Transverse colon (tissue), 4 donors: ENCODE measurements at regions not wholly inside any gene's neighbourhood (a gene's known extent, or its start where the extent isn't known, plus 50 kb on each side); places are given as distances from the start of the nearest gene placed in this dataset.

Experiments
- DNase-seq: peaks from one replicate; pipeline ENCODE4 v3.0.0-alpha.2; 2019
- H3K27ac ChIP-seq, 4 donors: fragments of 200-600 bp; sonication (generic); 2 replicates each; pipeline ENCODE4 v1.5.1; 2016 to 2018; ENCODE audit warnings: inconsistent platforms in 4 of 4
- H3K27me3 ChIP-seq: fragments of 200-600 bp; sonication (generic); 2 replicates; pipeline ENCODE4 v1.5.1; 2017; ENCODE audit warnings: inconsistent platforms
- H3K36me3 ChIP-seq, 4 donors: fragments of 200-600 bp; sonication (generic); 2 replicates each; pipeline ENCODE4 v1.5.1; 2017 to 2019; ENCODE audit warnings: inconsistent platforms in 4 of 4
- H3K4me1 ChIP-seq, 4 donors: fragments of 200-600 bp; sonication (generic); 2 replicates each; pipeline ENCODE4 v1.5.1; 2017 to 2020; ENCODE audit warnings: inconsistent platforms in 4 of 4
- H3K4me3 ChIP-seq, 4 donors: fragments of 200-600 bp; sonication (generic); 1 replicate in 1 of 4; 2 replicates in 3 of 4; pipeline versions ENCODE4 v1.5.1 to v1.6.1; 2017 to 2019; ENCODE audit warnings: inconsistent platforms in 4 of 4
- H3K9me3 ChIP-seq, 2 donors: fragments of 200-600 bp; sonication (generic); 2 replicates each; pipeline ENCODE4 v1.5.1; 2017 to 2019; ENCODE audit warnings: inconsistent platforms in 2 of 2
- CTCF ChIP-seq, 5 experiments: fragments of 200-600 bp in 3 of 5; fragments of 450-650 bp in 2 of 5; sonication (generic) in 3 of 5; IDR thresholded peaks; 1 replicate in 2 of 5; 2 replicates in 3 of 5; pipeline ENCODE4 v1.5.1; 2016 to 2017; ENCODE audit warnings: antibody characterized with exemption in 5 of 5, inconsistent platforms in 3 of 5, mild to moderate bottlenecking in 2 of 5, moderate library complexity in 1 of 5
- EP300 ChIP-seq: sonication (generic); formaldehyde crosslinking; IDR thresholded peaks from one replicate; pipeline ENCODE4 v1.6.1; 2017; ENCODE audit warnings: antibody characterized with exemption, low read depth
- POLR2A ChIP-seq: fragments of 450-650 bp; IDR thresholded peaks from one replicate; pipeline ENCODE4 v1.6.1; 2016; ENCODE audit warnings: antibody characterized with exemption, mild to moderate bottlenecking, moderate library complexity
- POLR2AphosphoS5 ChIP-seq, 3 donors: sonication (generic); formaldehyde crosslinking; IDR thresholded peaks; one replicate each; pipeline ENCODE4 v1.6.1; 2016; ENCODE audit warnings: antibody characterized with exemption in 3 of 3
- WGBS, 2 donors: methylation state at CpG; one replicate each; pipeline ENCODE4 v1.1.5; 2018; ENCODE audit warnings: low coverage in 1 of 2; 5-methylcytosine and 5-hydroxymethylcytosine counted together
- in situ Hi-C, 4 donors: fragments of 200-750 bp; cut with MboI; loops; one replicate each; pipeline versions ENCODE4 v1.15.0 to v1.15.1; 2017; ENCODE audit warnings: low sequenced_read_pairs in 3 of 4, low pct_ligation_motif_present in 1 of 4, low pct_unique_long_range_greater_than_20kb in 1 of 4
- intact Hi-C: fragments of 100-400 bp; cut with DNase I; formaldehyde crosslinking; loops from one replicate; pipeline ENCODE4 v1.15.1; 2023; ENCODE audit warnings: low total_unique reads

- no peaks in the 10 kb centered on the region for H3K27me3 ChIP-seq
- no peaks in the 10 kb centered on the region for H3K4me1 ChIP-seq
- no peaks in the 10 kb centered on the region for H3K36me3 ChIP-seq
- intact Hi-C loops (no loop called here), in situ Hi-C loops (no loop called here)
- no peak overlapping the region for H3K4me3 ChIP-seq
- DNase-seq, result no peak
- no peaks in the 10 kb centered on the region for H3K9me3 ChIP-seq
- TF ChIP-seq CTCF (IDR thresholded peaks at IDR 0.05) (no peak), EP300 (no peak), POLR2AphosphoS5 (IDR thresholded peaks at IDR 0.05) (no peak), POLR2A (no peak)
- 69 to 71% methylated on average over 2 to 6 of the region's 6 CpGs for WGBS, 2 donors
- H3K27ac ChIP-seq, result no peak overlapping the region
These were observed 483.2 kb upstream of the GYPC start for GRCh38 chr2:126172631-126173184.

GRCh38 chr2:126175222-126175621, 480.7 kb upstream of the GYPC start:
- in situ Hi-C loops, result no loop called here
- no peaks in the 10 kb centered on the region for H3K27me3 ChIP-seq
- DNase-seq, result no peak
- H3K27ac ChIP-seq, result no peak overlapping the region
- no peaks in the 10 kb centered on the region for H3K36me3 ChIP-seq
- WGBS, 2 donors, result 20 to 54% methylated on average over 1 to 2 of the region's 2 CpGs
- no peaks in the 10 kb centered on the region for H3K9me3 ChIP-seq
- no peak overlapping the region for H3K4me3 ChIP-seq
- no peak for TF ChIP-seq CTCF (IDR thresholded peaks at IDR 0.05)
- no peak for TF ChIP-seq EP300
- intact Hi-C loops, result no loop called here
- H3K4me1 ChIP-seq, result no peaks in the 10 kb centered on the region

- H3K4me1 ChIP-seq, result no peaks in the 10 kb centered on the region
- no peaks in the 10 kb centered on the region for H3K27me3 ChIP-seq
- 82% methylated on average over 2 of the region's 2 CpGs; no CpG with 5 or more reads in 1 of the 2 donors for WGBS, 2 donors
- no peak for TF ChIP-seq POLR2AphosphoS5 (IDR thresholded peaks at IDR 0.05)
- no peak overlapping the region for H3K4me3 ChIP-seq
- in situ Hi-C loops (no loop called here), intact Hi-C loops (no loop called here)
- DNase-seq, result no peak
- H3K36me3 ChIP-seq, result no peaks in the 10 kb centered on the region
- H3K27ac ChIP-seq, result no peak overlapping the region
- no peaks in the 10 kb centered on the region for H3K9me3 ChIP-seq
These were observed 478.5 kb upstream of the GYPC start for GRCh38 chr2:126177479-126177878.

- no peak overlapping the region for H3K4me3 ChIP-seq
- no peak for DNase-seq
- H3K4me1 ChIP-seq, result no peaks in the 10 kb centered on the region
- 73 to 79% methylated on average over 3 to 4 of the region's 4 CpGs for WGBS, 2 donors
- H3K27ac ChIP-seq, result no peak overlapping the region
- no peaks in the 10 kb centered on the region for H3K9me3 ChIP-seq
- in situ Hi-C loops (no loop called here), intact Hi-C loops (no loop called here)
- H3K27me3 ChIP-seq, result no peaks in the 10 kb centered on the region
- TF ChIP-seq POLR2A (no peak), CTCF (IDR thresholded peaks at IDR 0.05) (no peak), EP300 (no peak), POLR2AphosphoS5 (IDR thresholded peaks at IDR 0.05) (no peak)
- no peaks in the 10 kb centered on the region for H3K36me3 ChIP-seq
These were observed 468.3 kb upstream of the GYPC start for GRCh38 chr2:126187668-126188067.

GRCh38 chr2:126189527-126189926, 466.4 kb upstream of the GYPC start:
- Histone ChIP-seq H3K27ac (no peak overlapping the region), H3K4me1 (no peaks in the 10 kb centered on the region), H3K27me3 (no peaks in the 10 kb centered on the region), H3K4me3 (no peak overlapping the region), H3K9me3 (no peaks in the 10 kb centered on the region), H3K36me3 (no peaks in the 10 kb centered on the region)
- in situ Hi-C loops, result no loop called here
- intact Hi-C loops, result no loop called here
- TF ChIP-seq POLR2AphosphoS5 (IDR thresholded peaks at IDR 0.05), result no peak
- no peak for TF ChIP-seq EP300
- no peak for TF ChIP-seq POLR2A
- TF ChIP-seq CTCF (IDR thresholded peaks at IDR 0.05), result no peak
- no peak for DNase-seq
- 54 to 66% methylated on average over 4 of the region's 4 CpGs for WGBS, 2 donors
